AG09319 (cell line): ENCODE measurements at regions not wholly inside any gene's neighbourhood (a gene's known extent, or its start where the extent isn't known, plus 50 kb on each side); places are given as distances from the start of the nearest gene placed in this dataset.

Experiments used
- DNase-seq: peaks from one replicate; pipeline ENCODE4 v3.0.0-alpha.2; 2010; ENCODE audit warnings: low read depth; ENCODE audit errors: extremely low read depth
- CTCF ChIP-seq: IDR thresholded peaks from 2 replicates; pipeline ENCODE4 v1.5.1; 2011; ENCODE audit warnings: low read depth, mild to moderate bottlenecking, inconsistent platforms, low read length, moderate library complexity

- DNase-seq = no peak
- TF ChIP-seq CTCF = no peak
Measured at GRCh38 chr3:30964612-30965011, 70.2 kb upstream of the GADL1 start.

GRCh38 chr3:30966896-30967295 lies 72.4 kb upstream of the GADL1 start:
- no peak for DNase-seq
- TF ChIP-seq CTCF = no peak

- peak; percentile 34 for TF ChIP-seq CTCF
- no peak for DNase-seq
Measured at GRCh38 chr3:30970183-30970582, 75.7 kb upstream of the GADL1 start.

GRCh38 chr3:30972449-30972848 lies 78.0 kb upstream of the GADL1 start:
- no peak for DNase-seq
- TF ChIP-seq CTCF = no peak

GRCh38 chr3:30974071-30974470 lies 79.6 kb upstream of the GADL1 start:
- no peak for TF ChIP-seq CTCF
- no peak for DNase-seq

GRCh38 chr3:30977592-30977991 lies 83.1 kb upstream of the GADL1 start:
- DNase-seq = no peak
- no peak for TF ChIP-seq CTCF

- no peak for DNase-seq
- TF ChIP-seq CTCF = no peak
Measured at GRCh38 chr3:30980993-30981392, 86.5 kb upstream of the GADL1 start.
